ENCODE measurements at regions not wholly inside any gene's neighbourhood (a gene's known extent, or its start where the extent isn't known, plus 50 kb on each side); places are given as distances from the start of the nearest gene placed in this dataset.
A peak's percentile ranks its signal among the peaks of the same experiment; 100 is the strongest.
"Not testable (repeated sequence)": the region's sequence is repeated elsewhere in the genome, so short reads cannot be mapped to it uniquely, and the experiment has no call there.

GRCh38 chr1:221868593-221869303 lies 126.9 kb upstream of the DUSP10 start:
- no CpG with 5 or more reads among the region's 3 CpGs for WGBS (ENCODE audit: insufficient coverage, low lambda C conversion rate)
- no peak overlapping the region for H3K4me3 ChIP-seq (ENCODE audit: low read length)

GRCh38 chr1:221867003-221867402 lies 125.1 kb upstream of the DUSP10 start:
- no peaks in the 10 kb centered on the region for H3K27me3 ChIP-seq (ENCODE audit: control insufficient read depth, insufficient read depth, low read length)
- no peak overlapping the region for H3K4me3 ChIP-seq (ENCODE audit: low read length)
- no peak for DNase-seq
- WGBS (ENCODE audit: insufficient coverage, low lambda C conversion rate) = no CpG with 5 or more reads among the region's 1 CpG
- no peaks in the 10 kb centered on the region for H3K9me3 ChIP-seq (ENCODE audit: control insufficient read depth, low read depth, low read length)
- no peak overlapping the region for H3K27ac ChIP-seq (ENCODE audit: low read length)
- H3K36me3 ChIP-seq (ENCODE audit: control insufficient read depth, insufficient read depth, low read length) = no peaks in the 10 kb centered on the region
- H3K4me1 ChIP-seq (ENCODE audit: control insufficient read depth, insufficient read depth, low read length) = no peaks in the 10 kb centered on the region

More at GRCh38 chr1:221868593-221869303, 126.9 kb upstream of the DUSP10 start:
- Histone ChIP-seq H3K36me3 (ENCODE audit: control insufficient read depth, insufficient read depth, low read length) (no peaks in the 10 kb centered on the region), H3K27me3 (ENCODE audit: control insufficient read depth, insufficient read depth, low read length) (no peaks in the 10 kb centered on the region), H3K9me3 (ENCODE audit: control insufficient read depth, low read depth, low read length) (no peaks in the 10 kb centered on the region), H3K4me1 (ENCODE audit: control insufficient read depth, insufficient read depth, low read length) (no peaks in the 10 kb centered on the region), H3K27ac (ENCODE audit: low read length) (no peak overlapping the region)
- DNase-seq = no peak

- Histone ChIP-seq H3K27me3 (ENCODE audit: control insufficient read depth, insufficient read depth, low read length) (no peaks in the 10 kb centered on the region), H3K36me3 (ENCODE audit: control insufficient read depth, insufficient read depth, low read length) (no peaks in the 10 kb centered on the region), H3K4me1 (ENCODE audit: control insufficient read depth, insufficient read depth, low read length) (no peaks in the 10 kb centered on the region), H3K4me3 (ENCODE audit: low read length) (no peak overlapping the region), H3K27ac (ENCODE audit: low read length) (no peak overlapping the region), H3K9me3 (ENCODE audit: control insufficient read depth, low read depth, low read length) (no peaks in the 10 kb centered on the region)
- no peak for DNase-seq
- WGBS (ENCODE audit: insufficient coverage, low lambda C conversion rate) = no CpG with 5 or more reads among the region's 4 CpGs
These were observed 123.9 kb upstream of the DUSP10 start for GRCh38 chr1:221865808-221866207.

GRCh38 chr1:221863635-221864034 lies 121.7 kb upstream of the DUSP10 start:
- DNase-seq = no peak
- Histone ChIP-seq H3K27ac (ENCODE audit: low read length) (no peak overlapping the region), H3K36me3 (ENCODE audit: control insufficient read depth, insufficient read depth, low read length) (no peaks in the 10 kb centered on the region), H3K27me3 (ENCODE audit: control insufficient read depth, insufficient read depth, low read length) (no peaks in the 10 kb centered on the region), H3K9me3 (ENCODE audit: control insufficient read depth, low read depth, low read length) (no peaks in the 10 kb centered on the region), H3K4me3 (ENCODE audit: low read length) (no peak overlapping the region), H3K4me1 (ENCODE audit: control insufficient read depth, insufficient read depth, low read length) (no peaks in the 10 kb centered on the region)
- WGBS (ENCODE audit: insufficient coverage, low lambda C conversion rate) = 100% methylated on average over 1 of the region's 3 CpGs

GRCh38 chr1:221862971-221863370 lies 121.1 kb upstream of the DUSP10 start:
- no peak overlapping the region for H3K27ac ChIP-seq (ENCODE audit: low read length)
- no peaks in the 10 kb centered on the region for H3K27me3 ChIP-seq (ENCODE audit: control insufficient read depth, insufficient read depth, low read length)
- DNase-seq = no peak
- no peaks in the 10 kb centered on the region for H3K4me1 ChIP-seq (ENCODE audit: control insufficient read depth, insufficient read depth, low read length)
- WGBS (ENCODE audit: insufficient coverage, low lambda C conversion rate) = no CpG with 5 or more reads among the region's 3 CpGs
- H3K9me3 ChIP-seq (ENCODE audit: control insufficient read depth, low read depth, low read length) = no peaks in the 10 kb centered on the region
- no peak overlapping the region for H3K4me3 ChIP-seq (ENCODE audit: low read length)
- no peaks in the 10 kb centered on the region for H3K36me3 ChIP-seq (ENCODE audit: control insufficient read depth, insufficient read depth, low read length)

GRCh38 chr1:221858818-221859611 lies 117.1 kb upstream of the DUSP10 start:
- H3K4me1 ChIP-seq (ENCODE audit: control insufficient read depth, insufficient read depth, low read length) = no peaks in the 10 kb centered on the region
- no peak overlapping the region for H3K4me3 ChIP-seq (ENCODE audit: low read length)
- peak in 1 of 2 donors; percentile 8 for DNase-seq
- no peak overlapping the region for H3K27ac ChIP-seq (ENCODE audit: low read length)
- H3K27me3 ChIP-seq (ENCODE audit: control insufficient read depth, insufficient read depth, low read length) = no peaks in the 10 kb centered on the region
- no peaks in the 10 kb centered on the region for H3K36me3 ChIP-seq (ENCODE audit: control insufficient read depth, insufficient read depth, low read length)
- no peaks in the 10 kb centered on the region for H3K9me3 ChIP-seq (ENCODE audit: control insufficient read depth, low read depth, low read length)
- 100% methylated on average over 1 of the region's 3 CpGs for WGBS (ENCODE audit: insufficient coverage, low lambda C conversion rate)

GRCh38 chr1:221857094-221857444 lies 115.2 kb upstream of the DUSP10 start:
- no CpG with 5 or more reads among the region's 4 CpGs for WGBS (ENCODE audit: insufficient coverage, low lambda C conversion rate)
- not testable (repeated sequence) for H3K27me3 ChIP-seq (ENCODE audit: control insufficient read depth, insufficient read depth, low read length); H3K36me3 ChIP-seq (ENCODE audit: control insufficient read depth, insufficient read depth, low read length); H3K4me1 ChIP-seq (ENCODE audit: control insufficient read depth, insufficient read depth, low read length); H3K27ac ChIP-seq (ENCODE audit: low read length); H3K9me3 ChIP-seq (ENCODE audit: control insufficient read depth, low read depth, low read length); DNase-seq; H3K4me3 ChIP-seq (ENCODE audit: low read length)

- H3K27ac ChIP-seq (ENCODE audit: low read length) = no peak overlapping the region
These were observed 114.6 kb upstream of the DUSP10 start for GRCh38 chr1:221856228-221857093.

GRCh38 chr1:221855156-221855555 lies 113.3 kb upstream of the DUSP10 start:
- Histone ChIP-seq H3K4me3 (ENCODE audit: low read length) (no peak overlapping the region), H3K36me3 (ENCODE audit: control insufficient read depth, insufficient read depth, low read length) (no peaks in the 10 kb centered on the region), H3K27me3 (ENCODE audit: control insufficient read depth, insufficient read depth, low read length) (no peaks in the 10 kb centered on the region), H3K27ac (ENCODE audit: low read length) (no peak overlapping the region), H3K9me3 (ENCODE audit: control insufficient read depth, low read depth, low read length) (no peaks in the 10 kb centered on the region), H3K4me1 (ENCODE audit: control insufficient read depth, insufficient read depth, low read length) (no peaks in the 10 kb centered on the region)
- no CpG with 5 or more reads among the region's 2 CpGs for WGBS (ENCODE audit: insufficient coverage, low lambda C conversion rate)
- no peak for DNase-seq

More at GRCh38 chr1:221856228-221857093, 114.6 kb upstream of the DUSP10 start:
- Histone ChIP-seq H3K36me3 (ENCODE audit: control insufficient read depth, insufficient read depth, low read length) (no peaks in the 10 kb centered on the region), H3K4me1 (ENCODE audit: control insufficient read depth, insufficient read depth, low read length) (no peaks in the 10 kb centered on the region), H3K9me3 (ENCODE audit: control insufficient read depth, low read depth, low read length) (no peaks in the 10 kb centered on the region), H3K4me3 (ENCODE audit: low read length) (no peak overlapping the region), H3K27me3 (ENCODE audit: control insufficient read depth, insufficient read depth, low read length) (no peaks in the 10 kb centered on the region)
- 100% methylated on average over 1 of the region's 3 CpGs for WGBS (ENCODE audit: insufficient coverage, low lambda C conversion rate)
- DNase-seq = no peak

- Histone ChIP-seq H3K36me3 (ENCODE audit: control insufficient read depth, insufficient read depth, low read length) (no peaks in the 10 kb centered on the region), H3K9me3 (ENCODE audit: control insufficient read depth, low read depth, low read length) (no peaks in the 10 kb centered on the region), H3K27me3 (ENCODE audit: control insufficient read depth, insufficient read depth, low read length) (no peaks in the 10 kb centered on the region), H3K4me3 (ENCODE audit: low read length) (no peak overlapping the region), H3K4me1 (ENCODE audit: control insufficient read depth, insufficient read depth, low read length) (no peaks in the 10 kb centered on the region), H3K27ac (ENCODE audit: low read length) (no peak overlapping the region)
- DNase-seq = no peak
These were observed 109.4 kb upstream of the DUSP10 start for GRCh38 chr1:221851336-221851735.
